WTC11 (cell line): ENCODE measurements at regions not wholly inside any gene's neighbourhood (a gene's known extent, or its start where the extent isn't known, plus 50 kb on each side); places are given as distances from the start of the nearest gene placed in this dataset.

ENCODE experiments used
- ATAC-seq: fragments of 200-7000 bp; cut with Tn5 transposase; 2 replicates; pipeline ENCODE4 v1.10.0; 2021; ENCODE audit warnings: mild to moderate bottlenecking, moderate library complexity
- CTCF ChIA-PET: fragments of 300-600 bp; sonication (Branson Sonifier 250); formaldehyde crosslinking; loops from one replicate; lab custom pipeline; 2021; ENCODE audit warnings: antibody characterized with exemption; lab: Charles Lee
- POLR2A ChIA-PET: fragments of 350-600 bp; sonication (Branson Sonifier 250); formaldehyde crosslinking; loops from one replicate; lab custom pipeline; 2021; ENCODE audit warnings: antibody characterized with exemption; lab: Charles Lee
- DNase-seq: peaks from one replicate; pipeline ENCODE4 v3.0.0; 2021; ENCODE audit warnings: low spot score
- H3K27ac Mint-ChIP-seq: 2 replicates; pipeline ENCODE4 v1.8.0; 2021; ENCODE audit warnings: mixed read lengths
- H3K27me3 Mint-ChIP-seq: 2 replicates; pipeline ENCODE4 v1.8.0; 2021; ENCODE audit warnings: low read depth, mild to moderate bottlenecking, moderate library complexity, mixed read lengths
- H3K36me3 Mint-ChIP-seq: 2 replicates; pipeline ENCODE4 v1.8.0; 2021; ENCODE audit warnings: mixed read lengths
- H3K4me1 Mint-ChIP-seq: 2 replicates; pipeline ENCODE4 v1.8.0; 2022; ENCODE audit warnings: mixed read lengths
- H3K4me3 Mint-ChIP-seq: 2 replicates; pipeline ENCODE4 v1.8.0; 2021; ENCODE audit warnings: mild to moderate bottlenecking, moderate library complexity, mixed read lengths
- H3K9me3 Mint-ChIP-seq: 2 replicates; pipeline ENCODE4 v1.8.0; 2021; ENCODE audit warnings: mixed read lengths
- AR ChIP-seq: fragments of 250-450 bp; sonication (Bioruptor Pico); IDR thresholded peaks from 2 replicates; pipeline ENCODE4 v1.9.0; 2021; ENCODE audit warnings: mild to moderate bottlenecking
- ATF6 ChIP-seq: sonication (generic); formaldehyde crosslinking; IDR thresholded peaks from 2 replicates; pipeline ENCODE4 v1.8.1; 2023; ENCODE audit warnings: mild to moderate bottlenecking, missing genetic modification reagents
- CDX4 ChIP-seq: fragments of 250-450 bp; sonication (Bioruptor Pico); IDR thresholded peaks from 2 replicates; pipeline ENCODE4 v1.9.0; 2021; ENCODE audit warnings: moderate library complexity, mild to moderate bottlenecking, inconsistent platforms, borderline replicate concordance
- CREB1 ChIP-seq: sonication (generic); formaldehyde crosslinking; IDR thresholded peaks from 2 replicates; pipeline ENCODE4 v1.8.0; 2023; ENCODE audit warnings: mild to moderate bottlenecking, missing genetic modification reagents
- CTCF ChIP-seq: fragments of 200-600 bp; IDR thresholded peaks from 2 replicates; pipeline ENCODE4 v1.8.0; 2022; ENCODE audit warnings: antibody characterized with exemption
- ERG ChIP-seq: fragments of 250-450 bp; sonication (Bioruptor Pico); IDR thresholded peaks from 2 replicates; pipeline ENCODE4 v1.8.0; 2021; ENCODE audit warnings: mild to moderate bottlenecking
- ETV6 ChIP-seq: sonication (generic); formaldehyde crosslinking; IDR thresholded peaks from 2 replicates; pipeline ENCODE4 v1.8.1; 2022; ENCODE audit warnings: mild to moderate bottlenecking, missing genetic modification reagents
- FOXK1 ChIP-seq: sonication (generic); formaldehyde crosslinking; IDR thresholded peaks from 2 replicates; pipeline ENCODE4 v1.8.0; 2022; ENCODE audit warnings: mild to moderate bottlenecking, moderate library complexity, missing genetic modification reagents
- FOXP1 ChIP-seq: sonication (generic); formaldehyde crosslinking; IDR thresholded peaks from 2 replicates; pipeline ENCODE4 v1.8.0; 2022; ENCODE audit warnings: missing genetic modification reagents, mild to moderate bottlenecking, moderate library complexity, borderline replicate concordance
- GRHL2 ChIP-seq: fragments of 250-450 bp; sonication (Bioruptor Pico); IDR thresholded peaks from 2 replicates; pipeline ENCODE4 v1.8.0; 2022; ENCODE audit warnings: mild to moderate bottlenecking, moderate library complexity; ENCODE audit not compliant: insufficient replicate concordance, severe bottlenecking
- HMGA2 ChIP-seq: fragments of 250-450 bp; sonication (Bioruptor Pico); IDR thresholded peaks from 2 replicates; pipeline ENCODE4 v1.4.0; 2021; ENCODE audit warnings: mild to moderate bottlenecking, moderate library complexity
- IRF1 ChIP-seq: sonication (generic); formaldehyde crosslinking; IDR thresholded peaks from 2 replicates; pipeline ENCODE4 v1.8.0; 2023; ENCODE audit warnings: missing genetic modification reagents
- JAZF1 ChIP-seq: fragments of 250-450 bp; sonication (Bioruptor Pico); IDR thresholded peaks from 2 replicates; pipeline ENCODE4 v1.9.0; 2021; ENCODE audit warnings: moderate library complexity, mild to moderate bottlenecking, inconsistent platforms
- KAT7 ChIP-seq: sonication (generic); formaldehyde crosslinking; IDR thresholded peaks from 2 replicates; pipeline ENCODE4 v1.8.1; 2023; ENCODE audit warnings: missing genetic modification reagents, mild to moderate bottlenecking, borderline replicate concordance
- MLX ChIP-seq: sonication (generic); formaldehyde crosslinking; IDR thresholded peaks from 2 replicates; pipeline ENCODE4 v1.8.1; 2023; ENCODE audit warnings: mild to moderate bottlenecking, missing genetic modification reagents, moderate library complexity
- MYBL2 ChIP-seq: sonication (generic); formaldehyde crosslinking; IDR thresholded peaks from 2 replicates; pipeline ENCODE4 v1.8.1; 2023; ENCODE audit warnings: mild to moderate bottlenecking, moderate library complexity, missing genetic modification reagents
- NFATC4 ChIP-seq: fragments of 250-450 bp; sonication (Bioruptor Pico); IDR thresholded peaks from 2 replicates; pipeline ENCODE4 v1.9.0; 2021; ENCODE audit warnings: mild to moderate bottlenecking
- ZNF219 ChIP-seq: sonication (generic); formaldehyde crosslinking; IDR thresholded peaks from 2 replicates; pipeline ENCODE4 v1.8.0; 2023; ENCODE audit warnings: missing genetic modification reagents, mild to moderate bottlenecking, borderline replicate concordance
- ZNF317 ChIP-seq: sonication (generic); formaldehyde crosslinking; IDR thresholded peaks from 2 replicates; pipeline ENCODE4 v1.8.1; 2023; ENCODE audit warnings: low read depth, mild to moderate bottlenecking, moderate library complexity, missing genetic modification reagents, borderline replicate concordance
- ZNF416 ChIP-seq: fragments of 250-450 bp; sonication (Bioruptor Pico); IDR thresholded peaks from 2 replicates; pipeline ENCODE4 v1.9.0; 2021; ENCODE audit warnings: mild to moderate bottlenecking, inconsistent platforms
- ZNF425 ChIP-seq: fragments of 250-450 bp; sonication (Bioruptor Pico); conservative IDR thresholded peaks from 2 replicates; pipeline ENCODE4 v1.9.0; 2021; ENCODE audit warnings: mild to moderate bottlenecking

GRCh38 chr13:27347211-27347772 is 76.7 kb downstream of the RASL11A start:
- DNase-seq = no peak
- ChIA-PET POLR2A (interaction anchor here (0.6 kb wide), 1 partner anchor 11 kb away, joined by 3 read pairs; no protein-coding TSS in a partner anchor), CTCF (interaction anchor here (1.3 to 5.2 kb wide), 7 partner anchors 7 to 401 kb away, joined by 3 to 49 read pairs (median 10); no protein-coding TSS in a partner anchor)
- Mint-ChIP-seq H3K36me3 (peaks cover 4% of the 10 kb centered on the region), H3K27ac (no peak overlapping the region), H3K4me1 (no peaks in the 10 kb centered on the region), H3K9me3 (peaks cover 10% of the 10 kb centered on the region), H3K27me3 (no peaks in the 10 kb centered on the region; the same call in 1 of the 2 replicates), H3K4me3 (no peak overlapping the region)
- ATAC-seq = no peak
- no peak for TF ChIP-seq FOXK1 (CRISPR knock-in tag)
- TF ChIP-seq HMGA2 = no peak
- TF ChIP-seq IRF1 = no peak
- no peak for TF ChIP-seq CREB1 (CRISPR knock-in tag)
- TF ChIP-seq ATF6 (CRISPR knock-in tag) = no peak
- no peak for TF ChIP-seq KAT7 (CRISPR knock-in tag)
- no peak for TF ChIP-seq MYBL2
- TF ChIP-seq AR (CRISPR knock-in tag) = no peak
- no peak for TF ChIP-seq JAZF1 (CRISPR knock-in tag)
- no peak for TF ChIP-seq NFATC4 (CRISPR knock-in tag)

GRCh38 chr13:27348461-27348860 is 76.0 kb upstream of the GTF3A start:
- DNase-seq = no peak
- ChIA-PET POLR2A (no interaction called here), CTCF (interaction anchor here (0.5 to 5.2 kb wide), 7 partner anchors 8 to 402 kb away, joined by 4 to 49 read pairs (median 10); no protein-coding TSS in a partner anchor)
- Mint-ChIP-seq H3K27me3 (no peaks in the 10 kb centered on the region; the same call in 1 of the 2 replicates), H3K4me3 (no peak overlapping the region), H3K9me3 (peaks cover 10% of the 10 kb centered on the region), H3K27ac (no peak overlapping the region), H3K36me3 (peaks cover 4% of the 10 kb centered on the region), H3K4me1 (peaks cover 4% of the 10 kb centered on the region)
- no peak for ATAC-seq
- TF ChIP-seq ZNF317 (CRISPR knock-in tag) = no peak
- TF ChIP-seq CDX4 = no peak
- TF ChIP-seq ZNF425 (CRISPR knock-in tag) = no peak
- TF ChIP-seq ETV6 (CRISPR knock-in tag) = no peak
- no peak for TF ChIP-seq MLX (CRISPR knock-in tag)
- no peak for TF ChIP-seq ZNF416 (CRISPR knock-in tag)
- TF ChIP-seq GRHL2 = no peak
- TF ChIP-seq ZNF219 (CRISPR knock-in tag) = no peak
- TF ChIP-seq FOXP1 (CRISPR knock-in tag) = no peak
- TF ChIP-seq CTCF = no peak
- TF ChIP-seq ERG (CRISPR knock-in tag) = no peak
